SK-N-SH (cell line): ENCODE measurements at regions not wholly inside any gene's neighbourhood (a gene's known extent, or its start where the extent isn't known, plus 50 kb on each side); places are given as distances from the start of the nearest gene placed in this dataset.

Experiments used
- CTCF ChIP-seq: fragments of 200-600 bp; sonication (generic); IDR thresholded peaks from 2 replicates; pipeline ENCODE4 v1.6.1; 2017; ENCODE audit warnings: antibody characterized with exemption, mild to moderate bottlenecking, moderate library complexity
- EZH2phosphoT487 ChIP-seq: fragments of 200-600 bp; sonication (generic); IDR thresholded peaks from 2 replicates; pipeline ENCODE4 v1.6.1; 2017; ENCODE audit warnings: low read depth, mixed run types, mild to moderate bottlenecking, antibody characterized with exemption, moderate library complexity, borderline replicate concordance
- MAX ChIP-seq: IDR thresholded peaks from 2 replicates; pipeline ENCODE4 v1.4.0; 2012; ENCODE audit warnings: low read depth
- RCOR1 ChIP-seq: fragments of 150-350 bp; IDR thresholded peaks from 2 replicates; pipeline ENCODE4 v1.6.1; 2017; ENCODE audit warnings: antibody characterized with exemption, low read length
- RFX5 ChIP-seq: IDR thresholded peaks from 2 replicates; pipeline ENCODE4 v1.6.1; 2012; ENCODE audit warnings: mild to moderate bottlenecking, improper control_type of control experiment, low read length

GRCh38 chr20:23146857-23147637, 60.9 kb upstream of the CD93 start:
- TF ChIP-seq CTCF (peak; percentile 26; the same call in 1 of the 2 replicates), RCOR1 (no peak), RFX5 (no peak), EZH2phosphoT487 (no peak), MAX (no peak)
